ENCODE measurements at regions not wholly inside any gene's neighbourhood (a gene's known extent, or its start where the extent isn't known, plus 50 kb on each side); places are given as distances from the start of the nearest gene placed in this dataset.
"Not testable (repeated sequence)": the region's sequence is repeated elsewhere in the genome, so short reads cannot be mapped to it uniquely, and the experiment has no call there.

DNA sequence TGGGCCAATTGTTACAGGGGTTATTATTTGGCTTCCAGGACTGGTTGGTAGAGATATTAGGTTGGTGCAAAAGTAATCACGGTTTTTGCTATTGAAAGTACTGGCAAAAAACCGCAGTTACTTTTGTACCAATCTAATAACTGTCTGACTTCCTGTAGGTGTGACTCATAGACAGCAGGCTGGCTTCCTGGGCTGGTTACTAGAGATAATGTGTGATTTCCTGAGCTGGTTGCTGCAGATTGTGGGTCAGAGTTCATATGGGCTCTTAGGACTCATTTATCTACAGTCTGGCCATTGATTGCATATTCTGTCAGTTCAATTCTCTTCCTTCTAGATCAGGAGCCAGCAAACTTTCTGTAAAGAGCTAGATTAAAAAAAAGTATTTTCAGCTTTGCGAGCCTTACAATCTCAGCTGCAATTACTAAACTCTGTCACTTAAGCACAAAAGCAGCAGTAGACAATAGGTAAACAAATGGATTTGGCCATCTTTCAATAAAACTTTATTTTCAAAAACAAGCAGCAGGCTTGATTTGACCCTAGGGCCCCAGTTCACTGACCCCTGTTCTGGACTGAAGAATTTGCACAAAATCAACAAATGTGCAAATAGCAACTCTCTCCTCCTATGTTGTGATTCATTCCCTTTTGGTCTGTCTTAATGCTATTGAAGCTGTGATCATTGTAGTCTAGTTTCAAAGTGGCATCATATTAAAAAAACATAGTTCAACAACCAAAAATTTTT lies 50.8 kb upstream of the BOD1L1 start:
- no peaks in the 10 kb centered on the region for H3K4me1 Mint-ChIP-seq
- POLR2A ChIA-PET = no interaction called here
- no peak overlapping the region for H3K27ac Mint-ChIP-seq
- DNase-seq (no peak), ATAC-seq (no peak)
- peaks cover 0 to 5% (median under 1%) of the 10 kb centered on the region in 5 donors for H3K27me3 Mint-ChIP-seq
- H3K9me3 Mint-ChIP-seq = peaks cover 10 to 43% (median 23%) of the 10 kb centered on the region in 9 donors
- peaks cover 0 to 13% (median 0%) of the 10 kb centered on the region in 3 donors for H3K36me3 Mint-ChIP-seq
- no peak overlapping the region for H3K4me3 Mint-ChIP-seq

DNA sequence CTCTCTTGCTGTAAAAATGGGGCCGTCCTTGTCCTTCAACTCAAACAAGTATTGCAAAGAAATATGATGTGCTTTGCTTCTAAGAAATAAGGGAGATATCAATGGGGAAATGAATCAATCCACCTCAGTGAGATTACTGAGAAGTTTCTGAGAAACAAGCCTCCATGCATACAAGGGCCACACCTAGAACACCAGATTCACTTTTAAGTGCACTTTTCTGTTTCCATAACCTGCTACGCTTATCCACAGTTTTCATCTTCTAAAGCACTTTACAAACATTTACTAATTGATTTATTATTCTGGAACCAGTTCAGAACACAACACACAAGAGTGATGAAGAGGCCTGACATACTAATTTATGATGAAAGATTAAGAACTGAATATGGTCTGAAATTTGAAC lies 54.0 kb upstream of the BOD1L1 start:
- Mint-ChIP-seq H3K9me3 (peaks cover 13 to 59% (median 37%) of the 10 kb centered on the region in 9 donors), H3K27ac (no peak overlapping the region), H3K4me3 (no peak overlapping the region), H3K27me3 (peaks cover 0 to 2% (median 0%) of the 10 kb centered on the region in 5 donors), H3K4me1 (no peaks in the 10 kb centered on the region), H3K36me3 (peaks cover 0 to 22% (median 0%) of the 10 kb centered on the region in 3 donors)
- ATAC-seq (no peak), DNase-seq (no peak)
- POLR2A ChIA-PET = no interaction called here

GRCh38 chr4:13694256-13694655 lies 66.7 kb upstream of the BOD1L1 start:
- POLR2A ChIA-PET = no interaction called here
- no peak for ATAC-seq

GRCh38 chr4:13698296-13698695 lies 70.8 kb upstream of the BOD1L1 start:
- no peak overlapping the region for H3K27ac Mint-ChIP-seq
- POLR2A ChIA-PET = interaction anchor here (0.6 kb wide), 1 partner anchor 36 kb away, joined by 3 read pairs; no protein-coding TSS in a partner anchor

More at GRCh38 chr4:13694256-13694655, 66.7 kb upstream of the BOD1L1 start:
- Mint-ChIP-seq H3K27me3 (peaks cover 8 to 34% (median 17%) of the 10 kb centered on the region in 5 donors), H3K9me3 (peaks cover 14 to 29% (median 20%) of the 10 kb centered on the region in 9 donors), H3K36me3 (peaks cover 0 to 14% (median 6%) of the 10 kb centered on the region in 3 donors), H3K27ac (no peak overlapping the region), H3K4me3 (no peak overlapping the region), H3K4me1 (no peaks in the 10 kb centered on the region)
- no peak for DNase-seq

DNA sequence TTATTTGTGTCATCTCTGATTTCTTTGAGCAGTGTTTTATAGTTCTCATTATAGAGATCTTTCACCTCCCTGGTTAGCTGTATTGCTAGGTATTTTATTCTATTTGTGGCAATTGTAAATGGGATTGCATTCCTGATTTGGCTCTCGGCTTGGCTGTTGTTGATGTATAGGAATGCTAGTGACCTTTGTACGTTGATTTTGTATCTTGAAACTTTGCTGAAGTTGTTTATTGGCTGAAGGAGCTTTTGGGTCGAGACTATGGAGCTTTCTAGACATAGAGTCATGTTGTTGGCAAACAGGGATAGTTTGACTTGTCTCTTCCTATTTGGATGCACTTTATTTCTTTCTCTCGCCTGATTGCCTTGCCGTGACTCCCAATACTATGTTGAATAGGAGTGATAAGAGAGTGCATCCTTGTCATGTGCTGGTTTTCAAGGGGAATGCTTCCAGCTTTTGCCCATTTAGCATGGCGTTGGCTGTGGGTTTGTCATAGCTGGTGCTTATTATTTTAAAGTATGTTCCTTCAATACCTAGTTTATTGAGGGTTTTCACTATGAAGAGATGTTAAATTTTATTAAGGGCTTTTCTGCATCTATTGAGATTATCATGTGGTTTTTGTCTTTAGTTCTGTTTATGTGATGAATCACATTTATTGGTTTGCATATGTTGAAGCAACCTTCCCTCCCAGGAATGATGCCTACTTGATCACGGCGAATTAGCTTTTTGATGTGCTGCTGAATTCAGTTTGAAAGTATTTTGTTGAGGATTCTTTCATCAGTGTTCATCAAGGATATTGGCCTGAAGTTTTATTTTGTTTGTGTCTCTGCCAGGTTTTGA lies 72.7 kb upstream of the BOD1L1 start:
- Mint-ChIP-seq H3K9me3 (no peaks in the 10 kb centered on the region), H3K4me1 (no peaks in the 10 kb centered on the region), H3K27ac (no peak overlapping the region), H3K4me3 (no peak overlapping the region), H3K27me3 (peaks cover 0 to 15% (median 1%) of the 10 kb centered on the region in 5 donors), H3K36me3 (no peaks in the 10 kb centered on the region)
- POLR2A ChIA-PET = no interaction called here
- ATAC-seq (no peak), DNase-seq (no peak)

More at GRCh38 chr4:13698296-13698695, 70.8 kb upstream of the BOD1L1 start:
- H3K4me1 Mint-ChIP-seq = no peaks in the 10 kb centered on the region
- peaks cover 0 to 6% (median 2%) of the 10 kb centered on the region in 9 donors for H3K9me3 Mint-ChIP-seq
- H3K27me3 Mint-ChIP-seq = peaks cover 5 to 21% (median 11%) of the 10 kb centered on the region in 5 donors
- DNase-seq = no peak
- no peaks in the 10 kb centered on the region for H3K36me3 Mint-ChIP-seq
- ATAC-seq = no peak
- H3K4me3 Mint-ChIP-seq = no peak overlapping the region

DNA sequence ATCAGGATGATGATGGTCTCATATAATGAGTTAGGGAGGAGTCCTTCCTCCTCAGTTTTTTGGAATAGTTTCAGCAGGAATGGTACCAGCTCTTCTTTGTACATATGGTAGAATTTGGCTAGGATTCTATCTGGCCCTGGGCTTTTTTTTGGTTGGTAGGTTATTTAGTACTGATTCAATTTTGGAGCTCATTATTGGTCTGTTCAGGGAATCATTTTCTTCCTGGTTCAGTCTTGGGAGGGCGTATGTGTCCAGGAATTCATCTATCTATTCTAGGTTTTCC lies 73.3 kb upstream of the BOD1L1 start:
- H3K27ac Mint-ChIP-seq, H3K4me1 Mint-ChIP-seq, H3K36me3 Mint-ChIP-seq, H3K9me3 Mint-ChIP-seq, DNase-seq, POLR2A ChIA-PET, H3K4me3 Mint-ChIP-seq, ATAC-seq: not testable (repeated sequence)
- peaks cover 0 to 15% (median 1%) of the 10 kb centered on the region in 5 donors for H3K27me3 Mint-ChIP-seq

DNA sequence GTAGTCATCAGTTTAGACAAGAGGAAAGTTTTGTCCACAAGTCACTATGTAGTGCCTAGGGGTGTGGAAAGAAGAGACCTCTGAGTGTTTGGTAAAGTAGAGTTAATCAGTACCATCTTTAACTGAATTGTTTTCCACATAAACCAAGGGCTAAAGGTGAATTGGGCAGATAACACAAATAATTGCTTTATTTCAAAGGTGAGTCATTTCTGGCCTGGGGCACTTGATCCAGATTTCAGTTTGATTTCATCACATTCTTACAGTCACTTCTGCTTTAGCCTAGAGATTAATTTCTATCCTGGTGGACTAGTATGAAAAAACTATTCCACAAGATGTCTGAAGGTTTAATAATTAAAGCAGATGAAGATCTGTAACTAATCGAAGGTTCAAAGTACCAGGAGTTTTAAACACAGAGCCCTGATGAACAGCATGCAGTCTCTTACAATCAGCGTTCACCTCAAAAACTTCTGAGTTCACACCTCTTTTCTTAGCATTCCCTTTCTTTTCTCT lies 74.5 kb upstream of the BOD1L1 start:
- POLR2A ChIA-PET = no interaction called here
- ATAC-seq (no peak), DNase-seq (no peak)
- Mint-ChIP-seq H3K27ac (no peak overlapping the region), H3K4me1 (no peaks in the 10 kb centered on the region), H3K27me3 (peaks cover 0 to 13% (median 8%) of the 10 kb centered on the region in 5 donors), H3K9me3 (no peaks in the 10 kb centered on the region), H3K36me3 (no peaks in the 10 kb centered on the region), H3K4me3 (no peak overlapping the region)

DNA sequence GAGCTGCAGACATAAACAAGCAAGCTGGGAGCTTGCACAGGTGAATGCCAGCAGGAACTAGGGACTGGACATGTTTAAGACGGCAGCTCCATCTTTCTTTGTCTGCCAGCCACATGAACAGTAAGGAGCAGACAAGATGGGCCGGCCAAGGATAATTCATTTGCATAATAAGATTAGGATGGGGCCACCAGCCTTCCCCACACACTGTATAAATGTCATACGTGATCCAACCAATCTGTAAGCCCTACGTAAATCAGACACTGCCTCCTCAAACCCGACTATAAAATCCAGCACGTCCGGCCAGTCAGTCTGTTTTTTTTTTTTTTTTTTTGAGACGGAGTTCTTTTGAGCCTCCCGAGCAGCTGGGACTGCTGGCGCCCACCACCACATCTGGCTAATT lies 75.6 kb upstream of the BOD1L1 start:
- H3K27ac Mint-ChIP-seq = no peak overlapping the region
- no peaks in the 10 kb centered on the region for H3K4me1 Mint-ChIP-seq
- peaks cover 3 to 24% (median 10%) of the 10 kb centered on the region in 5 donors for H3K27me3 Mint-ChIP-seq
- no peaks in the 10 kb centered on the region for H3K36me3 Mint-ChIP-seq
- no peak for DNase-seq
- ATAC-seq = no peak
- POLR2A ChIA-PET = no interaction called here
- no peak overlapping the region for H3K4me3 Mint-ChIP-seq
- no peaks in the 10 kb centered on the region for H3K9me3 Mint-ChIP-seq

DNA sequence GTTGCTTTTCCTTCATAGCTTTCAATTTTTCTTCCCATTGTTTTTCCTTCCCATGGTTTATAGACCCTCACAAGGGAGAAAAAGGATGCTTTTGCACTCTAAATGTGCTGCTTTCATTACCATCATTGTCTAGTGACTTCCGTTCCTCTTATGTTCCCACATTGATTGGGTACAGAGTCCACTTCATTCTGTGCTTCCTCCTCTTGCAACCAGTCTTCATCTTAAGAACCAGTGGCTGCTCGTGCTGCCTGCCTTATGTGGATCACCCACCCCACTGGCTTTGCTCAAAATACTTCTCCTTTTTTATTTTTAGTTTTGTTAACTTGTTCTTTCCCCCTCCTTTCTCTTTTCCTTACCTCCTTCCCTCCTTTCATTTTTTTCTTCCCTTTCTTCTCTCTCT lies 76.5 kb upstream of the BOD1L1 start:
- H3K27me3 Mint-ChIP-seq = peaks cover 3 to 24% (median 10%) of the 10 kb centered on the region in 5 donors
- no peaks in the 10 kb centered on the region for H3K36me3 Mint-ChIP-seq
- DNase-seq = no peak
- no peak for ATAC-seq
- H3K4me3 Mint-ChIP-seq = no peak overlapping the region
- POLR2A ChIA-PET = no interaction called here
- no peak overlapping the region for H3K27ac Mint-ChIP-seq
- H3K4me1 Mint-ChIP-seq = no peaks in the 10 kb centered on the region
- H3K9me3 Mint-ChIP-seq = no peaks in the 10 kb centered on the region

DNA sequence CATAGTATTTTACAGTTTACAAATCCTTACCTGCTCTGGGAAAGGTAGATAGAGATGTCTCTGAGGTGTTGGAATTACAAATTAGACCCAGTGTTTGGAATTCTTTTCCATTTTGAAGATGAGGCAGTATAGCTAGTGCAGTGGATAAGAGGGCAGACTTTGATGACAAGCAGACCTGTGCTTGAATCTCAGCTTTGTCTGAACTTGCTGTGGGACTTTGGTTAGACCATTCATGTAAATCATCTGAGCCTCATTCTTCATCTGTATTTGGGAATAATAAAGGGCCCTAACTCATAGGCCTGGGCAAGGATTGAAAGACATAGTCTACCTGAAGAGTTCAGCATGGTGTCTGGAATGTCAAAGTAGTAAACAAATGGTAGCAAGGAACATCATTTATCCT lies 77.2 kb upstream of the BOD1L1 start:
- ATAC-seq (no peak), DNase-seq (no peak)
- Mint-ChIP-seq H3K4me1 (no peaks in the 10 kb centered on the region), H3K4me3 (no peak overlapping the region), H3K27me3 (peaks cover 3 to 24% (median 10%) of the 10 kb centered on the region in 5 donors), H3K36me3 (no peaks in the 10 kb centered on the region), H3K9me3 (peaks cover 0 to under 1% (median 0%) of the 10 kb centered on the region in 9 donors), H3K27ac (no peak overlapping the region)
- POLR2A ChIA-PET = no interaction called here

DNA sequence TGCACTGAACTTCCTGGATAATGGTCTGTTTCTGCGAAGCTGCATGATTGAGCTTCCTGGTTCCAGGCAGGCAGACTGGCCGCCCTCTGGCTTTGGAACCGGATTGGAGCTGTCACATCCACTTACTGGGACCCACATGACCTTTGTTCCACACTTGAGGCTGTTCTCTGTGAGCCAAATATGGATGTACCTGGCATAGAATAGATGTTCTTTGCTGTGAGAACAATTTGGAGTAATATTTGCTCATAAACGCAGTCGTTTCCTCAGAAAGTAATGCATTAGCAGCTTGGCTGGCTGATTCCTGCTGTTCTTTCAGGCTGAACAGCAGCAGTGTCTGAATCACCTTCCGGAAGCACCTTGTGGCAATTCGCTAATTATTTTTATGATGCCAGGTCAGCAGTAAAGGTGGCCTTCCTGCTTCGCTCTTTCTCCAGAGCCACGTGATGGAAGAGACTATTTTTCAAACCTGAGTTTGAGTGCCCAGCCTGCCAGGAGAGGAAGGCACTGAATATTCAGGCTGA lies 78.1 kb upstream of the BOD1L1 start:
- POLR2A ChIA-PET = no interaction called here
- Mint-ChIP-seq H3K9me3 (peaks cover 0 to 4% (median 0%) of the 10 kb centered on the region in 9 donors), H3K4me3 (no peak overlapping the region), H3K27me3 (peaks cover 3 to 24% (median 16%) of the 10 kb centered on the region in 5 donors), H3K27ac (no peak overlapping the region), H3K4me1 (no peaks in the 10 kb centered on the region), H3K36me3 (no peaks in the 10 kb centered on the region)
- ATAC-seq (no peak), DNase-seq (no peak)

DNA sequence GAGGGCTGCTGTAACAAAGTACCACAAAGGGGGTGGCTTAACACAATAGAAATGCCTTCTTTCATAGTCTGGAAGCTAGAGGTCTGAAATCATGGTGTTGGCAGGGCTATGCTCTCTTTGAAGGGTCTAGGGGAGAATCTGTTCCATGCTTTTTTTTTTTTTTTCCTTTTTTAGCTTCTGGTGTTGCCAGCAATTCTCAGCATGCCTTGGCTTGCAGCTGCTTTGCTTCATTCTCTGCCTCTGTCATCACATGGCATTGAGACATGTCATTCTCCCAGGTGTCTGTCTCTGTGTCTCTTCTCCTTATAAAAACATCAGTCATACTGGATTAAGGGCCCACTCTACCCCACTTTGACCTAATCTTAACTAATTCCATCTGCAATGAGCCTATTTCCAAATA lies 78.6 kb upstream of the BOD1L1 start:
- H3K36me3 Mint-ChIP-seq = no peaks in the 10 kb centered on the region
- no peaks in the 10 kb centered on the region for H3K4me1 Mint-ChIP-seq
- no peak overlapping the region for H3K27ac Mint-ChIP-seq
- H3K27me3 Mint-ChIP-seq = peaks cover 3 to 26% (median 16%) of the 10 kb centered on the region in 5 donors
- H3K4me3 Mint-ChIP-seq = no peak overlapping the region
- ATAC-seq (no peak), DNase-seq (no peak)
- POLR2A ChIA-PET = no interaction called here
- H3K9me3 Mint-ChIP-seq = peaks cover 0 to 4% (median 0%) of the 10 kb centered on the region in 9 donors

GRCh38 chr4:13706716-13707115 lies 79.2 kb upstream of the BOD1L1 start:
- Mint-ChIP-seq H3K4me1 (no peaks in the 10 kb centered on the region), H3K27me3 (peaks cover 3 to 32% (median 16%) of the 10 kb centered on the region in 5 donors), H3K9me3 (peaks cover 0 to 4% (median 0%) of the 10 kb centered on the region in 9 donors), H3K27ac (no peak overlapping the region), H3K36me3 (no peaks in the 10 kb centered on the region), H3K4me3 (no peak overlapping the region)
- no peak for DNase-seq
- POLR2A ChIA-PET = no interaction called here
- no peak for ATAC-seq

Data from naive thymus-derived CD8-positive, alpha-beta T cell (primary cell).